Lung (tissue), 11 donors: ENCODE measurements at regions not wholly inside any gene's neighbourhood (a gene's known extent, or its start where the extent isn't known, plus 50 kb on each side); places are given as distances from the start of the nearest gene placed in this dataset.

Experiments
- ATAC-seq: fragments of 200-7000 bp; cut with Tn5 transposase; one replicate; pipeline ENCODE4 v1.9.1; 2020; ENCODE audit warnings: moderate number of reproducible peaks; ENCODE audit not compliant: insufficient read depth, low FRiP score
- DNase-seq, 3 donors: peaks; one replicate each; pipeline ENCODE4 v3.0.0-alpha.2; 2013 to 2017
- H3K27ac ChIP-seq, 2 donors: one replicate each; pipeline ENCODE4 v1.5.1; 2013; ENCODE audit warnings: mild to moderate bottlenecking in 2 of 2, moderate library complexity in 2 of 2, control low read depth in 1 of 2, inconsistent platforms in 1 of 2, low read depth in 1 of 2, low read length in 1 of 2
- H3K27me3 ChIP-seq, 3 donors: one replicate each; pipeline ENCODE4 v1.5.1; 2013; ENCODE audit warnings: low read length in 2 of 3; ENCODE audit not compliant: control insufficient read depth in 3 of 3, insufficient read depth in 3 of 3
- H3K36me3 ChIP-seq, 4 donors: one replicate each; pipeline ENCODE4 v1.5.1; 2013; ENCODE audit warnings: low read length in 4 of 4, mild to moderate bottlenecking in 1 of 4, moderate library complexity in 1 of 4; ENCODE audit not compliant: control insufficient read depth in 4 of 4, insufficient read depth in 4 of 4
- H3K4me1 ChIP-seq, 5 donors: one replicate each; pipeline ENCODE4 v1.5.1; 2013; ENCODE audit warnings: low read length in 5 of 5, mild to moderate bottlenecking in 2 of 5, moderate library complexity in 1 of 5; ENCODE audit not compliant: control insufficient read depth in 5 of 5, insufficient read depth in 5 of 5
- H3K4me3 ChIP-seq: one replicate; pipeline ENCODE4 v1.5.1; 2013; ENCODE audit warnings: mild to moderate bottlenecking, control low read depth, moderate library complexity
- H3K9ac ChIP-seq, 2 donors: one replicate each; pipeline ENCODE4 v1.5.1; 2013; ENCODE audit warnings: low read length in 2 of 2, control low read depth in 1 of 2; ENCODE audit not compliant: insufficient read depth in 1 of 2
- H3K9me3 ChIP-seq, 4 donors: one replicate each; pipeline ENCODE4 v1.5.1; 2013; ENCODE audit warnings: low read length in 3 of 4, mild to moderate bottlenecking in 1 of 4, moderate library complexity in 1 of 4; ENCODE audit not compliant: control insufficient read depth in 4 of 4, insufficient read depth in 3 of 4
- CTCF ChIP-seq: IDR thresholded peaks from 2 replicates; pipeline ENCODE4 v1.5.1; 2012; ENCODE audit warnings: mild to moderate bottlenecking; ENCODE audit errors: control extremely low read depth, extremely low read depth
- WGBS, 2 donors: extraction: QIAGEN DNeasy Blood & Tissue Kit; methylation state at CpG; one replicate each; pipeline ENCODE4 v1.1.7; 2013; 5-methylcytosine and 5-hydroxymethylcytosine counted together
- donor health status: control.
- donor health status: control.
- donor health status: Bipolar disorder and iron deficiency.
- donor health status: healthy.
- donor health status: DM: yes; HTN: yes; CAD: no.

- Histone ChIP-seq H3K27me3 (no peaks in the 10 kb centered on the region), H3K9ac (no peak overlapping the region), H3K4me3 (no peak overlapping the region), H3K27ac (no peak overlapping the region), H3K4me1 (peaks cover 0 to 55% (median 21%) of the 10 kb centered on the region in 5 donors), H3K36me3 (no peaks in the 10 kb centered on the region), H3K9me3 (no peaks in the 10 kb centered on the region)
- ATAC-seq = no peak
- WGBS, 2 donors = 80 to 85% methylated on average over 4 of the region's 4 CpGs
- no peak for TF ChIP-seq CTCF
- DNase-seq = no peak
Measured at GRCh38 chr9:96131825-96132224, 170.2 kb downstream of the HSD17B3 start.

GRCh38 chr9:96130970-96131369, 171.0 kb downstream of the HSD17B3 start:
- DNase-seq = no peak
- Histone ChIP-seq H3K36me3 (no peaks in the 10 kb centered on the region), H3K4me1 (peaks cover 0 to 57% (median 22%) of the 10 kb centered on the region in 5 donors), H3K27ac (no peak overlapping the region), H3K9ac (no peak overlapping the region), H3K27me3 (no peaks in the 10 kb centered on the region), H3K9me3 (no peaks in the 10 kb centered on the region), H3K4me3 (no peak overlapping the region)
- 91 to 95% methylated on average over 3 of the region's 3 CpGs for WGBS, 2 donors
- no peak for ATAC-seq
- no peak for TF ChIP-seq CTCF

GRCh38 chr9:96129747-96130146, 172.2 kb downstream of the HSD17B3 start:
- no peak for TF ChIP-seq CTCF
- no peaks in the 10 kb centered on the region for H3K36me3 ChIP-seq
- WGBS, 2 donors = 63 to 68% methylated on average over 6 of the region's 6 CpGs

GRCh38 chr9:96128880-96129279, 173.1 kb downstream of the HSD17B3 start:
- H3K4me3 ChIP-seq = no peak overlapping the region
- no peaks in the 10 kb centered on the region for H3K27me3 ChIP-seq
- H3K9ac ChIP-seq = no peak overlapping the region
- 69 to 89% methylated on average over 2 of the region's 2 CpGs for WGBS, 2 donors
- no peaks in the 10 kb centered on the region for H3K36me3 ChIP-seq
- peaks cover 0 to 61% (median 22%) of the 10 kb centered on the region in 5 donors for H3K4me1 ChIP-seq
- no peaks in the 10 kb centered on the region for H3K9me3 ChIP-seq
- TF ChIP-seq CTCF = no peak
- H3K27ac ChIP-seq = no peak overlapping the region
- ATAC-seq (no peak), DNase-seq (no peak)

More at GRCh38 chr9:96129747-96130146, 172.2 kb downstream of the HSD17B3 start:
- peaks cover 0 to 60% (median 22%) of the 10 kb centered on the region in 5 donors for H3K4me1 ChIP-seq
- no peaks in the 10 kb centered on the region for H3K27me3 ChIP-seq
- H3K27ac ChIP-seq = no peak overlapping the region
- no peaks in the 10 kb centered on the region for H3K9me3 ChIP-seq
- no peak overlapping the region for H3K9ac ChIP-seq
- no peak overlapping the region for H3K4me3 ChIP-seq
- ATAC-seq = no peak
- DNase-seq = peak in 2 of 3 donors; percentile 62 to 66
